ENCODE measurements at regions not wholly inside any gene's neighbourhood (a gene's known extent, or its start where the extent isn't known, plus 50 kb on each side); places are given as distances from the start of the nearest gene placed in this dataset.

DNA sequence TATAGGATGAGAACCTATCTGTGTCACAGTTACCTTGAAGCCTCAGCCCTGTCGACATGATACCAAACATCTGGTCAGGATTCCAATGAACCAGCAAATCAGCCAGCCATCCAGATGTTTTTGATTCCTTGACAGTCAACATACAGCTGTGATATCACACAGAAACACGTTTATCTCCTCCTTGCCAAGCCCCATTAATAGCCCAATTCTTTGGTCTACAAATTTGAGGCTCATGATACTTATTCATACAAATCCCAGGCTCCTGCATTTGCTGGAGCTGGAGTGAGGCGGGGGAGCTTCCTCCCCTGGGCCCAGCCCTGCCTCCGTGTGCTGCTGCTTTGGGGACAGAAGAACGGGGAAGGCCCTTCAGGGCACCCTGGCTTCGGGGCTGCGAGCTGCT is 611.6 kb upstream of the SALL3 start:
- no peaks in the 10 kb centered on the region for H3K36me3 ChIP-seq (ENCODE audit: low read depth)
- H3K27me3 ChIP-seq (replicated peaks; ENCODE audit: insufficient read depth): no peaks in the 10 kb centered on the region
- no peak overlapping the region for H3K4me3 ChIP-seq
- no peak for TF ChIP-seq EZH2phosphoT487 (IDR thresholded peaks at IDR 0.05; ENCODE audit: insufficient read depth, low read depth)
- no peak for TF ChIP-seq EZH2 (IDR thresholded peaks at IDR 0.05; ENCODE audit: insufficient read depth, poor library complexity, severe bottlenecking)
- no peaks in the 10 kb centered on the region for H3K4me1 ChIP-seq (ENCODE audit: insufficient read depth)
- H2AFZ ChIP-seq: no peak overlapping the region
- no peak overlapping the region for H3K9ac ChIP-seq
- H4K20me1 ChIP-seq (ENCODE audit: insufficient read depth): no peaks in the 10 kb centered on the region
- H3K79me2 ChIP-seq (ENCODE audit: insufficient read depth): no peaks in the 10 kb centered on the region
- H3K4me2 ChIP-seq (ENCODE audit: unreplicated experiment): no peak overlapping the region
- H3K27ac ChIP-seq: no peak overlapping the region
- in situ Hi-C loops (cut with MboI): no loop called here
- no peaks in the 10 kb centered on the region for H3F3A ChIP-seq (ENCODE audit: insufficient read depth)
- H3K9me2 ChIP-seq (ENCODE audit: insufficient read depth): no peaks in the 10 kb centered on the region
- H3K9me3 ChIP-seq (ENCODE audit: low read depth): no peaks in the 10 kb centered on the region
- 1 to 3% methylated on average over 7 of the region's 7 CpGs for WGBS, 2 experiments (ENCODE audit: low coverage in 1 of 2, low lambda C conversion rate in 2 of 2, missing lambda C conversion rate in 2 of 2)
- DNase-seq: no peak

GRCh38 chr18:78368726-78369125 is 610.9 kb upstream of the SALL3 start:
- Histone ChIP-seq H3K36me3 (ENCODE audit: low read depth) (no peaks in the 10 kb centered on the region), H2AFZ (no peak overlapping the region), H4K20me1 (ENCODE audit: insufficient read depth) (no peaks in the 10 kb centered on the region), H3K9me2 (ENCODE audit: insufficient read depth) (no peaks in the 10 kb centered on the region), H3K4me2 (ENCODE audit: unreplicated experiment) (no peak overlapping the region), H3K4me1 (ENCODE audit: insufficient read depth) (no peaks in the 10 kb centered on the region), H3K9me3 (ENCODE audit: low read depth) (no peaks in the 10 kb centered on the region), H3K4me3 (no peak overlapping the region), H3F3A (ENCODE audit: insufficient read depth) (no peaks in the 10 kb centered on the region), H3K9ac (no peak overlapping the region), H3K27ac (no peak overlapping the region), H3K79me2 (ENCODE audit: insufficient read depth) (no peaks in the 10 kb centered on the region), H3K27me3 (replicated peaks; ENCODE audit: insufficient read depth) (no peaks in the 10 kb centered on the region)
- in situ Hi-C loops (cut with MboI): no loop called here
- DNase-seq: no peak
- TF ChIP-seq EZH2phosphoT487 (IDR thresholded peaks at IDR 0.05; ENCODE audit: insufficient read depth, low read depth) (no peak), EZH2 (IDR thresholded peaks at IDR 0.05; ENCODE audit: insufficient read depth, poor library complexity, severe bottlenecking) (no peak)
- 43 to 51% methylated on average over 10 of the region's 10 CpGs for WGBS, 2 experiments (ENCODE audit: low coverage in 1 of 2, low lambda C conversion rate in 2 of 2, missing lambda C conversion rate in 2 of 2)

DNA sequence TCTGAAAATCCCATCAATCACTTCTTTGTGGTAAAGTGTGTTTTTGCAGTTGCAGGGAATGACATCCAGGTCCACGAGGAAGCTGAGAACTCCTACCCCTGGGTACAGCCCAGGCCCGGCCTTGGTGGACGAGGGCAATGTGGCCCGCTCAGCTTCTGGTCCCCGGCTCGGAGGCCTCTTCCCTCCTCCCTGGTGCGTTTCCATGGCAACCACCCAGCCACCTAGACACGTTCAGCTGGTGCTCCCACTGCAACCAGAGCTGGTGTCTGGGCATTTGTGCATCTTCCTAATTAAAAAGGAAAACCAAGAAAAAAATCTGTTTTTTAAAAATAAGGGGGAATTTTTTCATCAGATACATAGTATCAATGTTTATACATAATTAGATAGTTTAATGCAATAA is 603.6 kb upstream of the SALL3 start:
- 21 to 28% methylated on average over 8 of the region's 8 CpGs for WGBS, 2 experiments (ENCODE audit: low coverage in 1 of 2, low lambda C conversion rate in 2 of 2, missing lambda C conversion rate in 2 of 2)
- in situ Hi-C loops (cut with MboI): no loop called here
- H4K20me1 ChIP-seq (ENCODE audit: insufficient read depth): no peaks in the 10 kb centered on the region

DNA sequence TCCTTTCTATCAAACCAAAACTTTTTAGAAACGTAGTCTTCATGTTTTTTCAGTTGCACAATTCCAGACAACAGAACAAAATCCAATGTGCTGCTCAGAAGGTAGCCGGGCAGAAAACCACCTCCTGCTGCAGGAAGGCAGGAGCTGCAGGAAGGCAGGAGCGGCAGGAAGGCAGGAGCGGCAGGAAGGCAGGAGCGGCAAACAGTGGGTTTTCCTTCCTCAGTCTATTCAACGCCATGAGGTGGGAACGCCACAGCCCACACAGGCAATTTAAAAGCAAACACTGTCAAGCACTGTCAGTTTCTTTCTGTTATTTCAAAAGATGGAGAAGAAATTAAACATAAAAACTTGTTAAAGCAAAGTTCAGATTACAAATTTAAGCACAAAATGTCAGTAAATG is 601.2 kb upstream of the SALL3 start:
- TF ChIP-seq EZH2 (IDR thresholded peaks at IDR 0.05; ENCODE audit: insufficient read depth, poor library complexity, severe bottlenecking) (no peak), EZH2phosphoT487 (IDR thresholded peaks at IDR 0.05; ENCODE audit: insufficient read depth, low read depth) (no peak)
- H3K36me3 ChIP-seq (ENCODE audit: low read depth): no peaks in the 10 kb centered on the region
- H3K4me3 ChIP-seq: no peak overlapping the region
- H2AFZ ChIP-seq: no peak overlapping the region
- H4K20me1 ChIP-seq (ENCODE audit: insufficient read depth): no peaks in the 10 kb centered on the region
- no peak overlapping the region for H3K9ac ChIP-seq
- H3K27me3 ChIP-seq (replicated peaks; ENCODE audit: insufficient read depth): no peaks in the 10 kb centered on the region
- H3K9me2 ChIP-seq (ENCODE audit: insufficient read depth): no peaks in the 10 kb centered on the region
- peaks cover 2% of the 10 kb centered on the region for H3K9me3 ChIP-seq (ENCODE audit: low read depth)
- no peaks in the 10 kb centered on the region for H3K79me2 ChIP-seq (ENCODE audit: insufficient read depth)
- no peak overlapping the region for H3K4me2 ChIP-seq (ENCODE audit: unreplicated experiment)
- no peak overlapping the region for H3K27ac ChIP-seq
- in situ Hi-C loops (cut with MboI): no loop called here
- WGBS, 2 experiments (ENCODE audit: low coverage in 1 of 2, low lambda C conversion rate in 2 of 2, missing lambda C conversion rate in 2 of 2): 22 to 27% methylated on average over 7 of the region's 7 CpGs
- DNase-seq: no peak
- H3F3A ChIP-seq (ENCODE audit: insufficient read depth): no peaks in the 10 kb centered on the region
- H3K4me1 ChIP-seq (ENCODE audit: insufficient read depth): no peaks in the 10 kb centered on the region

More for the DNA sequence above, 603.6 kb upstream of the SALL3 start:
- no peaks in the 10 kb centered on the region for H3K79me2 ChIP-seq (ENCODE audit: insufficient read depth)
- H3K27me3 ChIP-seq (replicated peaks; ENCODE audit: insufficient read depth): no peaks in the 10 kb centered on the region
- TF ChIP-seq EZH2phosphoT487 (IDR thresholded peaks at IDR 0.05; ENCODE audit: insufficient read depth, low read depth) (no peak), EZH2 (IDR thresholded peaks at IDR 0.05; ENCODE audit: insufficient read depth, poor library complexity, severe bottlenecking) (no peak)
- H3K9me3 ChIP-seq (ENCODE audit: low read depth): peaks cover 2% of the 10 kb centered on the region
- no peaks in the 10 kb centered on the region for H3F3A ChIP-seq (ENCODE audit: insufficient read depth)
- H3K4me3 ChIP-seq: no peak overlapping the region
- no peaks in the 10 kb centered on the region for H3K4me1 ChIP-seq (ENCODE audit: insufficient read depth)
- H3K9ac ChIP-seq: no peak overlapping the region
- H2AFZ ChIP-seq: no peak overlapping the region
- H3K4me2 ChIP-seq (ENCODE audit: unreplicated experiment): no peak overlapping the region
- H3K9me2 ChIP-seq (ENCODE audit: insufficient read depth): no peaks in the 10 kb centered on the region
- DNase-seq: no peak
- H3K27ac ChIP-seq: no peak overlapping the region
- no peaks in the 10 kb centered on the region for H3K36me3 ChIP-seq (ENCODE audit: low read depth)

DNA sequence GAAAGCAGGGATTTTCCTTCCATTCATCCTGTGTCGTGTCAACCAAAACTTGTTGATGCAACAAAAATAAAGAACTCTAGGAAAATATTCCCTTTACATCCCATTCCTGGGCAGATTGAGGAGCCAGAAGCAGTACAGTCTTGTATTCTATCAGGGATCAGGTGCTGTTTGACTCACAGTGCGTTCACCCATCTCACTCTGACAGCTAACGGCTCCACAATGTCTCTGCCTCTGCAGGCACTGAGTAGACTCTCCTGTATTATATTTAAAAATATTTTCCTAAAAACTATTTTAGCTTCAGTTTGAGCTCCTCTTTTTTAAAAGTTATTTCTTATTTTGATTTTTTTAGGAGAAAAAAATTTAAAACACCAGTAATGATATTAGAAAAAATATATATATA is 600.6 kb upstream of the SALL3 start:
- in situ Hi-C loops (cut with MboI): no loop called here
- H3K36me3 ChIP-seq (ENCODE audit: low read depth): no peaks in the 10 kb centered on the region

More for the DNA sequence above, 600.6 kb upstream of the SALL3 start:
- H3F3A ChIP-seq (ENCODE audit: insufficient read depth): no peaks in the 10 kb centered on the region
- peaks cover 2% of the 10 kb centered on the region for H3K9me3 ChIP-seq (ENCODE audit: low read depth)
- H3K9ac ChIP-seq: no peak overlapping the region
- DNase-seq: no peak
- no peak overlapping the region for H3K4me3 ChIP-seq
- no peaks in the 10 kb centered on the region for H3K9me2 ChIP-seq (ENCODE audit: insufficient read depth)
- no peaks in the 10 kb centered on the region for H3K27me3 ChIP-seq (replicated peaks; ENCODE audit: insufficient read depth)
- H3K79me2 ChIP-seq (ENCODE audit: insufficient read depth): no peaks in the 10 kb centered on the region
- H2AFZ ChIP-seq: no peak overlapping the region
- no peak overlapping the region for H3K27ac ChIP-seq
- H4K20me1 ChIP-seq (ENCODE audit: insufficient read depth): no peaks in the 10 kb centered on the region
- no peaks in the 10 kb centered on the region for H3K4me1 ChIP-seq (ENCODE audit: insufficient read depth)
- no peak overlapping the region for H3K4me2 ChIP-seq (ENCODE audit: unreplicated experiment)
- WGBS, 2 experiments (ENCODE audit: low coverage in 1 of 2, low lambda C conversion rate in 2 of 2, missing lambda C conversion rate in 2 of 2): 42 to 46% methylated on average over 3 of the region's 3 CpGs
- TF ChIP-seq EZH2phosphoT487 (IDR thresholded peaks at IDR 0.05; ENCODE audit: insufficient read depth, low read depth) (no peak), EZH2 (IDR thresholded peaks at IDR 0.05; ENCODE audit: insufficient read depth, poor library complexity, severe bottlenecking) (no peak)
